ENCODE measurements at regions not wholly inside any gene's neighbourhood (a gene's known extent, or its start where the extent isn't known, plus 50 kb on each side); places are given as distances from the start of the nearest gene placed in this dataset.

DNA sequence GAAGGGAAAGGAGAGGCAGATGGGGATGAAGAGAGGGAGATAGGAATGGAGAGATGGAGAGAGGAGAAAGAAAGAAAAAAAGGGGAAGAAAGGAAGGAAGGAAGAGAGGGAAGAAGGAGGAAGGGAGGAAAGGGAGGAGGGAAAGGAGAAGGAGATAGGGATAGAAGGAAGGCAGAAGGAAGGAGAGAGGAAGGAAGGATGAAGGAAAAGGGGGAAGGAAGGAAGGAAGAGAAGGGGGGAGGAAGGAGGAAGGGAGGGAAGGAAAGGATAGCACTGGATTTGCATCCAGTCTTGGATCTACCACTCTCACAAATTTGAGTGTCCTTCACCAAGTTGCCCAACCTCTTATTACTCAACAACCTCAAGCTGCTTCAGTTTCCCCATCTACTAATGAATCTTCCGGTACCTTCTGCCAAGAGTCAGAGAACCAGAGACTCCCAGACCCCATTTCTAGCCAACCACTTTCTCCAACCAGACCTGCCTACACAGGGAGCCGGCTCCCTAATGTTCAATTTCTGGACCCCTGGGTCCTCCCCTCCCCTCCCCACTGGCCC is 79.7 kb upstream of the FOXP4 start:
- TF ChIP-seq REPIN1 (tag by site-specific recombination; IDR thresholded peaks at IDR 0.05; ENCODE audit: low read depth), result no peak
- no peak for TF ChIP-seq HOXC10 (CRISPR knock-in tag; IDR thresholded peaks at IDR 0.05)
- no peak for TF ChIP-seq CTCF (tag by site-specific recombination; IDR thresholded peaks at IDR 0.05)
- TF ChIP-seq, protein P1, sequence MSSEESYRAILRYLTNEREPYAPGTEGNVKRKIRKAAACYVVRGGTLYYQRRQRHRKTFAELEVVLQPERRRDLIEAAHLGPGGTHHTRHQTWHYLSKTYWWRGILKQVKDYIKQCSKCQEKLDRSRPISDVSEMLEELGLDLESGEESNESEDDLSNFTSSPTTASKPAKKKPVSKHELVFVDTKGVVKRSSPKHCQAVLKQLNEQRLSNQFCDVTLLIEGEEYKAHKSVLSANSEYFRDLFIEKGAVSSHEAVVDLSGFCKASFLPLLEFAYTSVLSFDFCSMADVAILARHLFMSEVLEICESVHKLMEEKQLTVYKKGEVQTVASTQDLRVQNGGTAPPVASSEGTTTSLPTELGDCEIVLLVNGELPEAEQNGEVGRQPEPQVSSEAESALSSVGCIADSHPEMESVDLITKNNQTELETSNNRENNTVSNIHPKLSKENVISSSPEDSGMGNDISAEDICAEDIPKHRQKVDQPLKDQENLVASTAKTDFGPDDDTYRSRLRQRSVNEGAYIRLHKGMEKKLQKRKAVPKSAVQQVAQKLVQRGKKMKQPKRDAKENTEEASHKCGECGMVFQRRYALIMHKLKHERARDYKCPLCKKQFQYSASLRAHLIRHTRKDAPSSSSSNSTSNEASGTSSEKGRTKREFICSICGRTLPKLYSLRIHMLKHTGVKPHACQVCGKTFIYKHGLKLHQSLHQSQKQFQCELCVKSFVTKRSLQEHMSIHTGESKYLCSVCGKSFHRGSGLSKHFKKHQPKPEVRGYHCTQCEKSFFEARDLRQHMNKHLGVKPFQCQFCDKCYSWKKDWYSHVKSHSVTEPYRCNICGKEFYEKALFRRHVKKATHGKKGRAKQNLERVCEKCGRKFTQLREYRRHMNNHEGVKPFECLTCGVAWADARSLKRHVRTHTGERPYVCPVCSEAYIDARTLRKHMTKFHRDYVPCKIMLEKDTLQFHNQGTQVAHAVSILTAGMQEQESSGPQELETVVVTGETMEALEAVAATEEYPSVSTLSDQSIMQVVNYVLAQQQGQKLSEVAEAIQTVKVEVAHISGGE (tag by site-specific recombination; conservative IDR thresholded peaks at IDR 0.05; ENCODE audit: low read depth), result no peak
- no peak for TF ChIP-seq TCF7L2 (IDR thresholded peaks at IDR 0.05; ENCODE audit: borderline replicate concordance, low read depth, low read length)
- TF ChIP-seq ZNF76 (tag by site-specific recombination; IDR thresholded peaks at IDR 0.05; ENCODE audit: borderline replicate concordance, low read depth), result no peak
- no peak for TF ChIP-seq HIC1 (tag by site-specific recombination; IDR thresholded peaks at IDR 0.05)
- no peak for TF ChIP-seq ZNF777 (tag by site-specific recombination; IDR thresholded peaks at IDR 0.05; ENCODE audit: borderline replicate concordance)
- TF ChIP-seq ZNF513 (tag by site-specific recombination; IDR thresholded peaks at IDR 0.05), result no peak
- no peak for TF ChIP-seq ZNF274 (IDR thresholded peaks at IDR 0.05; ENCODE audit: low read length)
- TF ChIP-seq ZNF274 (tag by site-specific recombination; IDR thresholded peaks at IDR 0.05; ENCODE audit: borderline replicate concordance), result no peak
- TF ChIP-seq ZNF549 (tag by site-specific recombination; IDR thresholded peaks at IDR 0.05), result no peak
- TF ChIP-seq ZNF23 (tag by site-specific recombination; IDR thresholded peaks at IDR 0.05; ENCODE audit: borderline replicate concordance), result no peak
